Ascending aorta (tissue), 2 donors: ENCODE measurements at regions not wholly inside any gene's neighbourhood (a gene's known extent, or its start where the extent isn't known, plus 50 kb on each side); places are given as distances from the start of the nearest gene placed in this dataset.
"Not testable (repeated sequence)": the region's sequence is repeated elsewhere in the genome, so short reads cannot be mapped to it uniquely, and the experiment has no call there.

Experiments used
- DNase-seq, 2 donors: peaks; one replicate each; pipeline ENCODE4 v3.0.0-alpha.2; 2019; ENCODE audit warnings: low spot score in 2 of 2
- H3K27ac ChIP-seq, 2 donors: fragments of 200-600 bp; sonication (generic); one replicate each; pipeline ENCODE4 v1.5.1; 2016 to 2017; ENCODE audit warnings: mild to moderate bottlenecking in 1 of 2
- H3K27me3 ChIP-seq: fragments of 200-600 bp; sonication (generic); one replicate; pipeline ENCODE4 v1.5.1; 2017
- H3K36me3 ChIP-seq, 2 donors: fragments of 200-600 bp; sonication (generic); one replicate each; pipeline ENCODE4 v1.5.1; 2016
- H3K4me1 ChIP-seq, 2 donors: fragments of 200-600 bp; sonication (generic); one replicate each; pipeline ENCODE4 v1.5.1; 2016 to 2017; ENCODE audit warnings: mild to moderate bottlenecking in 1 of 2
- H3K4me3 ChIP-seq, 2 donors: fragments of 200-600 bp; sonication (generic); one replicate each; pipeline ENCODE4 v1.5.1; 2016 to 2017; ENCODE audit warnings: mild to moderate bottlenecking in 1 of 2
- H3K9me3 ChIP-seq, 2 donors: fragments of 200-600 bp; sonication (generic); one replicate each; pipeline ENCODE4 v1.5.1; 2016
- CTCF ChIP-seq, 3 experiments: fragments of 200-600 bp in 2 of 3; fragments of 450-650 bp in 1 of 3; sonication (generic) in 2 of 3; IDR thresholded peaks; one replicate each; pipeline ENCODE4 v1.5.1; 2016 to 2019; ENCODE audit warnings: antibody characterized with exemption in 3 of 3, mild to moderate bottlenecking in 1 of 3, moderate library complexity in 1 of 3
- intact Hi-C: fragments of 100-400 bp; cut with DNase I; formaldehyde crosslinking; loops from one replicate; pipeline ENCODE4 v1.15.1; 2023

DNA sequence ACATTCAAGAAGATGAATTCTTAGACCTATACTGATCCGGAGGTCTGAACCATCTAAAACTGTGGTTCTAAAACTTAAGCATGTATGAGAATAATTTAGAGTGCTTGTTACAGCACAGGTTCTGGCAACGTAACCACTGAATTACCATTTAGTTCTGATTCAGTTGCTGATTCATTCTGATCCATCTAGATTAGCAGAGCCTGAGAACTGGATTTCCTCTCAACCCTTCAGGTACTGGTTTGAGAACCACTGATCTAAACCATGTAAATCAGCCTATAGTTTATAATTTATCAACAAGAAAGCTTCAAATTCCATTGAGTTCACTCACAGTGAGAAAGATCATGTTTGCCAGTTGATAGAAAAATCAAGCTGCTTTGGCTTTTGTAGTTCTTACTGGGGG lies 1001.1 kb upstream of the EPHA6 start:
- H3K4me3 ChIP-seq: no peak overlapping the region

DNA sequence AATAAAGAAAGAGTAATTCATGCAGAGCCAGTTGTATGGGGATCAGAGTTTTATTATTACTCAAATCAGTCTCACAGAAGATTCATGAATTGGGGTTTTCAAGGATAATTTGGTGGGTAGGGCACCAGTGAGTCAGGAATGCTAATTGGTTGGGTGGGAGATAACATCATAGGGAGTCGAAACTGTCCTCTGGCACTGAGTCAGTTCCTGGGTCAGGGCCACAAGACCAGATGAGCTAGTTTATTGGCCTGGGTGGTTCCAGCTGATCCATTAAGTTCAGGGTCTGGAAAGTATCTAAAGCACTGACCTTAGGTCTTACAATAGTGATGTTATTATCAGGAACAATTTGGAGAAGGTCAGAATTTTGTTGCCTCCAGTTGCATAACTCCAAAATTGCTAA lies 998.6 kb upstream of the EPHA6 start:
- no peaks in the 10 kb centered on the region for H3K36me3 ChIP-seq
- intact Hi-C loops: no loop called here
- no peaks in the 10 kb centered on the region for H3K4me1 ChIP-seq
- no peak overlapping the region for H3K27ac ChIP-seq
- no peak for TF ChIP-seq CTCF (IDR thresholded peaks at IDR 0.05)
- H3K4me3 ChIP-seq: no peak overlapping the region
- no peaks in the 10 kb centered on the region for H3K9me3 ChIP-seq
- DNase-seq: no peak
- no peaks in the 10 kb centered on the region for H3K27me3 ChIP-seq

More for the DNA sequence above, 1001.1 kb upstream of the EPHA6 start:
- no peak for DNase-seq
- Histone ChIP-seq H3K4me1 (no peaks in the 10 kb centered on the region), H3K27me3 (no peaks in the 10 kb centered on the region), H3K36me3 (no peaks in the 10 kb centered on the region), H3K9me3 (no peaks in the 10 kb centered on the region), H3K27ac (no peak overlapping the region)
- TF ChIP-seq CTCF (IDR thresholded peaks at IDR 0.05): no peak
- intact Hi-C loops: no loop called here

DNA sequence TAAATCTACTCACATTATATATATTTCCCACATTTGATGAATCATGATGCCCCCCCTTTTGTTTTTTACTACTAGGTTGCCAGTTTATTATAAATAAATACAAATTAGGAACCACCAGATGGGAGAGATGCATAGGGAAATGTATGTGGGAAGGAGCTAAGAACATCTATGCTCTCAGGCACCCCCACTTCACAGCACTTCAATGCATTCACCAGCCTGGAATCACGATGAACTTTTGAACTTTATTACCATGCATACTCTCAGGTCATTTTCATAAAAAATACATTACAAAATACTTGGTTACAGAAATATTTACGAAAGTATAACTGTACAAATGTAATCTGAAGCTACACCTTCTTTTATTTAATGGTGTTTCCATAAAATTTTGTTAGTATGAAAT lies 988.0 kb upstream of the EPHA6 start:
- H3K27me3 ChIP-seq: no peaks in the 10 kb centered on the region
- TF ChIP-seq CTCF (IDR thresholded peaks at IDR 0.05): no peak
- intact Hi-C loops: no loop called here
- no peak overlapping the region for H3K4me3 ChIP-seq
- H3K4me1 ChIP-seq: no peaks in the 10 kb centered on the region
- DNase-seq: no peak
- no peak overlapping the region for H3K27ac ChIP-seq
- no peaks in the 10 kb centered on the region for H3K36me3 ChIP-seq
- no peaks in the 10 kb centered on the region for H3K9me3 ChIP-seq

DNA sequence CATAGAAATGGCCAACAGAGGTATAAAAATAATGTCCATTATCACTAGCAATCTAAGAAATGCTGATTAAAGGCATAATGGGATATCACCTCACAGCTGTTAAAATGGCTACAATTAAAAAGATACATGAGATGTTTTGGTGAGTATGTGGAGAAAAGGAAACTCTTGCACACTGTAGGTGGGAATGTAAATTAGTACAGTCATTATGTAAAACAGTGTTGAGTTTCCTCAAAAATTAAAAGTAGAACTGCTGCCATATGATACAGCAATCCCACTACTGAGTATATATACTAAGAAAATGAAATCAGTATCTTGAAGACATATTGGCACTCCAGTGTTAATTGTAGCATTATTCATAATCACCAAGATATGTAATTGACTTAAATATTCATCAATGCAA lies 982.2 kb upstream of the EPHA6 start:
- Histone ChIP-seq H3K27me3 (no peaks in the 10 kb centered on the region), H3K4me3 (no peak overlapping the region), H3K36me3 (no peaks in the 10 kb centered on the region), H3K4me1 (no peaks in the 10 kb centered on the region), H3K27ac (no peak overlapping the region), H3K9me3 (no peaks in the 10 kb centered on the region)
- no peak for DNase-seq
- TF ChIP-seq CTCF (IDR thresholded peaks at IDR 0.05): no peak
- intact Hi-C loops: no loop called here

DNA sequence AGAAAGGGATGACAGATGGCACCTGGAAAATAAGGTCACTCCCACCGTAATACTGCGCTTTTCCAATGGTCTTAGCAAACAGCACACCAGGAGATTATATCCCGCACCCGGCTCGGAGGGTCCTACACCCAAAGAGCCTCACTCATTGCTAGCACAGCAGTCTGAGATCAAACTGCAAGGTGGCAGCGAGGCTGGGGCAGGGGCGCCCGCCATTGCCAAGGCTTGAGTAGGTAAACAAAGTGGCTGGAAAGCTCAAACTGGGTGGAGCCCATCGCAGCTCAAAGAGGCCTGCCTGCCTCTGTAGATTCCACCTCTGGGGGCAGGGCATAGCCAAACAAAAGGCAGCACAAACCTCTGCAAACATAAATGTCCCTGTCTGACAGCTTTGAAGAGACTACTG lies 953.8 kb upstream of the EPHA6 start:
- H3K4me3 ChIP-seq, H3K27me3 ChIP-seq, H3K9me3 ChIP-seq, DNase-seq, H3K36me3 ChIP-seq, H3K4me1 ChIP-seq, intact Hi-C loops, H3K27ac ChIP-seq: not testable (repeated sequence)

DNA sequence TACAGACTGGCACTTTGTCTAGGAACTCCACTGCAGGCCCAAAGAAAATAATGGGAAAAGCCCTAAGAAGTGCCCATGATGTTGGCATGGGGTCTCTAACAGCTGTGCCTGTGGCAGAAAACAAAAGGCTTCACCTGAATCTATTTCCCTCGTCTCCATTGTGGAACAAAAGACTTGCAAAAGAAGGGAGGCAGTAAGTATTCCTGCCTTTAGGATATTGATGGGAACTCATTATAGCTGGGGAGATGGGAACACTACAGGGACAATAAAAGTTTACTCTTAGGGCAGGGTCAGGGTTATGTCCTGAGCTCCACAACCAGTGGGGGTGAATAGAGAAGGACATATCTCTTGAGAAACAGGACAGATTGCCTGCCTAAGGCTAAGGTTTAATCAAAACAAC lies 930.6 kb upstream of the EPHA6 start:
- H3K27ac ChIP-seq: no peak overlapping the region
- no peaks in the 10 kb centered on the region for H3K9me3 ChIP-seq
- H3K36me3 ChIP-seq: no peaks in the 10 kb centered on the region
- H3K4me1 ChIP-seq: no peaks in the 10 kb centered on the region
- intact Hi-C loops: no loop called here
- DNase-seq: no peak
- no peak overlapping the region for H3K4me3 ChIP-seq
- TF ChIP-seq CTCF (IDR thresholded peaks at IDR 0.05): no peak
- no peaks in the 10 kb centered on the region for H3K27me3 ChIP-seq
